ENCODE measurements at regions not wholly inside any gene's neighbourhood (a gene's known extent, or its start where the extent isn't known, plus 50 kb on each side); places are given as distances from the start of the nearest gene placed in this dataset.

DNA sequence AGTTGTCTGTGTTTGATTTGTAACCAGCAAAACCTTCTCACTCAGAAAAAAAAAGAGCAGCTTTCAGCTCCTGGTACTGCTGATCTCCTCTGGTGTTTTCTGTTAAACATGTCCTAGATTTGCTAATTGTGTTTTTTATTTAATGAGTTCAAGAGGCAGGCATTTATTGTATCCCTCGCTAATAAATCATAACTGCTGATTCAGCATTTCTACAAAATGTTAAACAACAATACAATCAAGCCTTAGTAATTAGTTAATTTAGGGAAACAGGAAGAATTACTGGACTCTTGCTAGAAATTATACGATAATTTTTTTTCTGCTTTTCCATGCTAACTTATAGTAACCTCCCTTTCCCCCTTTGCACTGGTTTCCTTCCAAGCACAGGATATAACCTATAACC is 66.8 kb upstream of the NRP1 start:
- DNase-seq = no peak

DNA sequence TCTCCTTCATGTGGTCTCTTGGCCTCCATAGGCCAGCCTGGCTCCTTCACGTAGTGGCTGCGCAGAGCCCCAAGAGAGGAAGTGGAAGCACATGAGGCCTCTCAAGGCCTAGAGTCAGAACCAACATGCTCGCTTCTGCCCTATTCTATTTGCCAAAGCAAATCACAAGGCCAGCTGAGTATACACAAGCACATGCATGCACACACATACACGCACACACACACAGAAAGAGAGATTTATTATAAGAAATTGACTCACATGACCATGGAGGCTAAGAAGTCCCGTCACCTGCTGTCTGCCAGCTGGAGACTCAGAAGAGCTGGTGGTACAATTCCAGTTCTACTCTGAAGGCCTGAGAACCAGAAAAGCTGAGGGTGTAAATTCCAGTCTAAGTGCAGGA is 64.3 kb upstream of the NRP1 start:
- DNase-seq = no peak

DNA sequence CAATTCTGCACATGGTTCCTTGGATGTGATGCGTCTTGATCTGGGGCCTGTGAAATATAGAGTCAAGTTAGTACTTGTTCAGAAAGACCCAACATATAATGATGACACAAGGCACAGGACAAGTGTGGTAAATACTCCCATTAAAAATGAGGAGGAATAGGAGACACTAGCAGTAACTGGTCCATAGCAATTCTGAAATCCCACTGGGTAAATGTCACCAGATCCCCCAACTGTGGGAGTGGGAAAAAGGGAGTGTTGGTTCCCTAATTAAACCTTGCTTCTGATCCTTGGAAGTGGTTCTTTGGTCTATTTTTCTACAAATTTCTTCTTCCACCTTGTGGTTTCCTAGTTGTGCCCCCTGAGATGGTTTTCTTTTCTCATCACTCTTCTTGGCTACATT is 62.5 kb upstream of the NRP1 start:
- no peak for DNase-seq

GRCh38 chr10:33396279-33396678 is 61.8 kb upstream of the NRP1 start:
- no peak for DNase-seq

DNA sequence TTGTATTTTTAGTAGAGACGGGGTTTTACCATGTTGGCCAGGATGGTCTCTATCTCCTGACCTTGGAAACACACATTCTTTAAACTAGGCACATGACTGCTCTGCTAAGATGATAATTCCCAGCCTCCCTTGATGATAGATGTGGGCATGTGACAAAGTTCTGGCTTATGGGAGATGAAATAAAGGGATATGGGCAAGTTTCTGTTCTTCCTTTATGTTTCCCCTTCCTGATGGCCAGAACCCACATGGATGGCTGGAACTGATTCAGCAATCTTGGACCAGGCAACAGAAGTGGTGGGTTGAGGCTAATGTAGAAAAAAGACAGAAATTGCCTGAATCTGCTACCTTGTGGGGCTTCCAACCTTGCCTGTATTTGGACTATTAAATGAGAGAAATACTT is 60.7 kb upstream of the NRP1 start:
- DNase-seq = no peak

DNA sequence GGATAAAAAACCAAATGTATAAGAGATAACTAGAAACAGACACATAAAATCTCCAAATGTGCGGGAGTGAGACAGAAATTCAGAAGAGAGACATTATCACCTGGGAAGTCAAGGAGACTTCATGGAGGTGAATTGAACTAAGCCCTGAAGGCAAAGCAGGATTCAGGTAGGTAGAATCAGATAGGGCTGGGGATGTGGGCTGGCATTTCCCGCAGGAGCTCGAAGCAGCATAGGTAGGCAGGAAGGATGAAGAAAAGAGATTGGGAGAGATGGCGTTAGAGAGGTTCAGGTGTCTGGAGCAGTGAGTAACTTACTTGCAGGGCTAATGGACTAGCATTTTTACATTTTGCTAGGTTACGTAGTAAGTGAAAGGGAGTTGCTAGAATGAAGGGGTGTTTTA is 58.2 kb upstream of the NRP1 start:
- DNase-seq = no peak

GRCh38 chr10:33391611-33392465 is 57.4 kb upstream of the NRP1 start:
- no peak for DNase-seq

DNA sequence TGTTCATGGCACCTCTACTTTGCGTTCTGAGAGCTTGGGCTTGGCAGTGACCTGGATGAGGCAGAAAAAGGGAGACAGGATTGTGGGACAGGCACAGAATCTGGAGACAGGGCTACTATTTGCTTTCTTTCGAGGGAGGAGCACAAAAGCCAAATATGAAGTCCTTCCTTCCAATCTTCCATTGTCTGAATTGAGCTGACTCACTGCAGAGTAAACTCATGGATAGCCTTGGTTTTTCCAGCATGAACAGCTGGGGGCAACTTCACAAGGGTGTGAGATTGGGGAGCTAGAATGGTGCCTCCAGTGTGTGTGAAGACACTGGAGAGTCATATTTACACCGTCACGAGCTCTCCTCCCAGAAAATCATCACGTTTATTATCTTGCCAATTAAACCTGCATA is 55.6 kb upstream of the NRP1 start:
- DNase-seq = no peak

- no peak for DNase-seq
Measured at GRCh38 chr10:33388785-33389184, 54.3 kb upstream of the NRP1 start.

- no peak for DNase-seq
Measured at GRCh38 chr10:33388382-33388781, 53.9 kb upstream of the NRP1 start.

DNA sequence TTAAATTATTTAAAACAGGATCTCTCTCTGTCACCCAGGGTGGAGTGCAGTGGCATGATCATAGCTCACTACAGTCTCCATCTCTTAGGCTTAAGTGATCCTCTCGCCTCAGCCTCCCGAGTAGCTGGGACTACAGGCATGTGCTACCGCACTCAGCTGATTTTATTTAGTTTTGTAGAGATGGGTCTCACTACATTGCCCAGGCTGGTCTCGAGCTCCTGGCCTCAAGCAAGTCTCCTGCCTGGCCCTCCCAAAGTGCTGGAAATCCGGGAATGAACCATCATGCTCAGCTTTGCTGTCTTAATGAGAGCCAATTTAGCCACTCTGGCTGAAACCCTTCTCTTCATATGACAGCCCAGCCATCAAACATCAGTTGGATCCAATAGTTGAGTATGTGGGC is 53.3 kb upstream of the NRP1 start:
- DNase-seq = no peak

GRCh38 chr10:33386926-33387325 is 52.5 kb upstream of the NRP1 start:
- DNase-seq = no peak

GRCh38 chr10:33385686-33386085 is 51.2 kb upstream of the NRP1 start:
- no peak for DNase-seq

- DNase-seq = no peak
Measured at GRCh38 chr10:33385015-33385414, 50.5 kb upstream of the NRP1 start.

All from T-helper 2 cell (primary cell).